ENCODE measurements at regions not wholly inside any gene's neighbourhood (a gene's known extent, or its start where the extent isn't known, plus 50 kb on each side); places are given as distances from the start of the nearest gene placed in this dataset.

GRCh38 chr2:188727846-188728245 lies 246.3 kb upstream of the COL3A1 start:
- no peak overlapping the region for H3K4me3 ChIP-seq (ENCODE audit: low read depth, low read length)
- no peak for TF ChIP-seq CTCF (IDR thresholded peaks at IDR 0.05; ENCODE audit: insufficient read depth, low read depth, low read length)
- no peaks in the 10 kb centered on the region for H3K27me3 ChIP-seq (ENCODE audit: control insufficient read depth, insufficient read depth, low read length)
- CTCF ChIA-PET, result no interaction called here
- POLR2A ChIA-PET, result no interaction called here
- DNase-seq (ENCODE audit: low read depth), result no peak
- H3K36me3 ChIP-seq (ENCODE audit: control insufficient read depth, insufficient read depth, low read length), result no peaks in the 10 kb centered on the region

- TF ChIP-seq CTCF (IDR thresholded peaks at IDR 0.05; ENCODE audit: insufficient read depth, low read depth, low read length), result no peak
- DNase-seq (ENCODE audit: low read depth), result no peak
- Histone ChIP-seq H3K27me3 (ENCODE audit: control insufficient read depth, insufficient read depth, low read length) (no peaks in the 10 kb centered on the region), H3K4me3 (ENCODE audit: low read depth, low read length) (no peak overlapping the region), H3K36me3 (ENCODE audit: control insufficient read depth, insufficient read depth, low read length) (no peaks in the 10 kb centered on the region)
- CTCF ChIA-PET, result interaction anchor here (0.7 kb wide), 1 partner anchor 124 kb away, joined by 5 read pairs; no protein-coding TSS in a partner anchor
- POLR2A ChIA-PET, result no interaction called here
Observed at GRCh38 chr2:188734691-188735090, 239.5 kb upstream of the COL3A1 start.

GRCh38 chr2:188746727-188747126 lies 227.4 kb upstream of the COL3A1 start:
- no peak for DNase-seq (ENCODE audit: low read depth)
- H3K27me3 ChIP-seq (ENCODE audit: control insufficient read depth, insufficient read depth, low read length), result no peaks in the 10 kb centered on the region
- H3K36me3 ChIP-seq (ENCODE audit: control insufficient read depth, insufficient read depth, low read length), result no peaks in the 10 kb centered on the region
- ChIA-PET CTCF (no interaction called here), POLR2A (no interaction called here)
- H3K4me3 ChIP-seq (ENCODE audit: low read depth, low read length), result no peak overlapping the region
- no peak for TF ChIP-seq CTCF (IDR thresholded peaks at IDR 0.05; ENCODE audit: insufficient read depth, low read depth, low read length)

GRCh38 chr2:188751816-188752215 lies 222.4 kb upstream of the COL3A1 start:
- DNase-seq (ENCODE audit: low read depth), result no peak
- Histone ChIP-seq H3K36me3 (ENCODE audit: control insufficient read depth, insufficient read depth, low read length) (no peaks in the 10 kb centered on the region), H3K4me3 (ENCODE audit: low read depth, low read length) (no peak overlapping the region), H3K27me3 (ENCODE audit: control insufficient read depth, insufficient read depth, low read length) (no peaks in the 10 kb centered on the region)
- TF ChIP-seq CTCF (IDR thresholded peaks at IDR 0.05; ENCODE audit: insufficient read depth, low read depth, low read length), result no peak
- ChIA-PET POLR2A (no interaction called here), CTCF (no interaction called here)

GRCh38 chr2:188752311-188752710 lies 221.9 kb upstream of the COL3A1 start:
- TF ChIP-seq CTCF (IDR thresholded peaks at IDR 0.05; ENCODE audit: insufficient read depth, low read depth, low read length), result no peak
- H3K4me3 ChIP-seq (ENCODE audit: low read depth, low read length), result no peak overlapping the region
- DNase-seq (ENCODE audit: low read depth), result no peak
- H3K36me3 ChIP-seq (ENCODE audit: control insufficient read depth, insufficient read depth, low read length), result no peaks in the 10 kb centered on the region
- CTCF ChIA-PET, result no interaction called here
- POLR2A ChIA-PET, result no interaction called here
- H3K27me3 ChIP-seq (ENCODE audit: control insufficient read depth, insufficient read depth, low read length), result no peaks in the 10 kb centered on the region

Data from BJ (cell line).